Mammary epithelial cell (primary cell): ENCODE measurements at regions not wholly inside any gene's neighbourhood (a gene's known extent, or its start where the extent isn't known, plus 50 kb on each side); places are given as distances from the start of the nearest gene placed in this dataset.

Experiments
- CTCF ChIP-seq, 2 donors: IDR thresholded peaks in 1 of 2; conservative IDR thresholded peaks in 1 of 2; 2 replicates each; pipeline ENCODE4 v1.5.1; 2011 to 2012; ENCODE audit warnings: inconsistent platforms in 2 of 2, low read length in 2 of 2, mild to moderate bottlenecking in 2 of 2, control low read depth in 1 of 2, low read depth in 1 of 2; ENCODE audit not compliant: insufficient read depth in 1 of 2; ENCODE audit errors: extremely low read depth in 1 of 2
- EZH2 ChIP-seq: IDR thresholded peaks from 2 replicates; pipeline ENCODE4 v1.6.1; 2012; ENCODE audit warnings: low read length, inconsistent platforms, borderline replicate concordance

- TF ChIP-seq CTCF (conservative IDR thresholded peaks at IDR 0.05 in 1 of 2, IDR thresholded peaks at IDR 0.05 in 1 of 2; ENCODE audit: extremely low read depth in 1 of 2, insufficient read depth in 1 of 2, low read depth in 1 of 2, low read length in 2 of 2) (no peak), EZH2 (no peak)
Measured at GRCh38 chr12:42884116-42884515, 294.6 kb upstream of the PRICKLE1 start.
